IMR-90 (cell line): ENCODE measurements at regions not wholly inside any gene's neighbourhood (a gene's known extent, or its start where the extent isn't known, plus 50 kb on each side); places are given as distances from the start of the nearest gene placed in this dataset.

Source experiments
- ATAC-seq: fragments of 200-7000 bp; cut with Tn5 transposase; 2 replicates; pipeline ENCODE4 v1.9.1; 2020; ENCODE audit warnings: low read depth, mild to moderate bottlenecking, moderate library complexity
- BruUV-seq: library from RNA; stranded (reverse); fragments of 400-500 nt; replicated peaks from 2 replicates; lab custom pipeline; 2021; lab: Mats Ljungman, UMichigan
- CTCF ChIA-PET: fragments of 300-600 bp; formaldehyde crosslinking; extraction: SDS; loops from one replicate; lab custom pipeline; 2021; ENCODE audit warnings: antibody characterized with exemption; lab: Yijun Ruan, JAX
- POLR2A ChIA-PET: fragments of 300-600 bp; sonication (Branson Sonifier 250); formaldehyde crosslinking; loops from one replicate; lab custom pipeline; 2022; ENCODE audit warnings: antibody characterized with exemption; ENCODE audit not compliant: unreplicated experiment; lab: Charles Lee
- DNase-seq: peaks from one replicate; pipeline ENCODE4 v3.0.0; 2013
- H2AFZ ChIP-seq: replicated peaks from 2 replicates; pipeline ENCODE3; 2013; ENCODE audit warnings: low read length, mild to moderate bottlenecking; ENCODE audit not compliant: poor library complexity
- H2AK5ac ChIP-seq: 2 replicates; pipeline ENCODE4 v1.6.1; 2013; ENCODE audit warnings: low read depth, low read length, inconsistent platforms
- H2AK9ac ChIP-seq: replicated peaks from 2 replicates; pipeline ENCODE3; 2013; ENCODE audit warnings: mild to moderate bottlenecking, low read depth, low read length, moderate library complexity; ENCODE audit not compliant: poor library complexity
- H2BK120ac ChIP-seq: 2 replicates; pipeline ENCODE4 v1.6.1; 2013; ENCODE audit warnings: low read depth, low read length, inconsistent platforms
- H2BK15ac ChIP-seq: 3 replicates; pipeline ENCODE4 v1.6.1; 2013; ENCODE audit warnings: low read depth, low read length, inconsistent platforms
- H2BK20ac ChIP-seq: 2 replicates; pipeline ENCODE4 v1.6.1; 2013; ENCODE audit warnings: low read depth, mild to moderate bottlenecking, inconsistent platforms, low read length, moderate library complexity
- H2BK5ac ChIP-seq: 2 replicates; pipeline ENCODE4 v1.6.1; 2013; ENCODE audit warnings: mild to moderate bottlenecking, low read depth, low read length, inconsistent platforms; ENCODE audit not compliant: poor library complexity, severe bottlenecking
- H3K14ac ChIP-seq: replicated peaks from 2 replicates; pipeline ENCODE4 v1.6.1; 2013; ENCODE audit warnings: low read depth, low read length, inconsistent platforms
- H3K18ac ChIP-seq: 2 replicates; pipeline ENCODE4 v1.6.1; 2013; ENCODE audit warnings: low read depth, low read length, control low read depth
- H3K23ac ChIP-seq: 2 replicates; pipeline ENCODE4 v1.6.1; 2013; ENCODE audit warnings: low read depth, low read length, inconsistent platforms
- H3K27ac ChIP-seq: 2 replicates; pipeline ENCODE4 v1.5.1; 2013; ENCODE audit warnings: mild to moderate bottlenecking, control low read depth, low read length; ENCODE audit not compliant: insufficient read depth
- H3K27me3 ChIP-seq: 2 replicates; pipeline ENCODE4 v1.6.1; 2013; ENCODE audit warnings: low read length; ENCODE audit not compliant: control insufficient read depth, insufficient read depth
- H3K36me3 ChIP-seq: 2 replicates; pipeline ENCODE4 v1.6.1; 2013; ENCODE audit warnings: low read length, mixed read lengths; ENCODE audit not compliant: control insufficient read depth, insufficient read depth
- H3K4ac ChIP-seq: 2 replicates; pipeline ENCODE4 v1.6.1; 2013; ENCODE audit warnings: low read depth, low read length, inconsistent platforms
- H3K4me1 ChIP-seq: 2 replicates; pipeline ENCODE4 v1.6.1; 2013; ENCODE audit warnings: low read length, mixed read lengths; ENCODE audit not compliant: control insufficient read depth, insufficient read depth
- H3K4me2 ChIP-seq: 2 replicates; pipeline ENCODE4 v1.6.1; 2013; ENCODE audit warnings: low read depth, mild to moderate bottlenecking, control low read depth, low read length, moderate library complexity
- H3K4me3 ChIP-seq: 2 replicates; pipeline ENCODE4 v1.5.1; 2013; ENCODE audit warnings: low read depth, mild to moderate bottlenecking, control low read depth, low read length, moderate library complexity; ENCODE audit not compliant: insufficient read depth
- H3K56ac ChIP-seq: 2 replicates; pipeline ENCODE4 v1.6.1; 2013; ENCODE audit warnings: low read length, inconsistent platforms; ENCODE audit not compliant: insufficient read depth; ENCODE audit errors: extremely low read depth
- H3K79me1 ChIP-seq, 2 experiments: 2 replicates each; pipeline ENCODE4 v1.6.1; 2013; ENCODE audit warnings: low read length in 2 of 2, inconsistent platforms in 1 of 2, low read depth in 1 of 2
- H3K9ac ChIP-seq: 2 replicates; pipeline ENCODE4 v1.6.1; 2013; ENCODE audit warnings: low read depth, low read length, control low read depth
- H3K9me1 ChIP-seq: 2 replicates; pipeline ENCODE4 v1.6.1; 2013; ENCODE audit warnings: low read length, inconsistent platforms; ENCODE audit not compliant: insufficient read depth
- H3K9me3 ChIP-seq: 2 replicates; pipeline ENCODE4 v1.6.1; 2013; ENCODE audit warnings: low read length; ENCODE audit not compliant: control insufficient read depth, insufficient read depth
- H4K20me1 ChIP-seq: 2 replicates; pipeline ENCODE4 v1.6.1; 2013; ENCODE audit warnings: low read length, inconsistent platforms; ENCODE audit not compliant: insufficient read depth
- H4K5ac ChIP-seq: 2 replicates; pipeline ENCODE4 v1.6.1; 2013; ENCODE audit warnings: mild to moderate bottlenecking, low read depth, low read length, control low read depth
- H4K8ac ChIP-seq, 2 experiments: 2 replicates each; pipeline ENCODE4 v1.6.1; 2013; ENCODE audit warnings: low read depth in 2 of 2, low read length in 2 of 2, control low read depth in 1 of 2, inconsistent platforms in 1 of 2
- H4K91ac ChIP-seq: 2 replicates; pipeline ENCODE4 v1.6.1; 2013; ENCODE audit warnings: low read depth, low read length, inconsistent platforms; ENCODE audit not compliant: insufficient read depth
- BHLHE40 ChIP-seq: fragments of 150-350 bp; IDR thresholded peaks from 2 replicates; pipeline ENCODE4 v1.6.1; 2016; ENCODE audit warnings: mild to moderate bottlenecking, low read depth, low read length
- CEBPB ChIP-seq: IDR thresholded peaks from 2 replicates; pipeline ENCODE4 v1.6.1; 2012; ENCODE audit warnings: low read depth, low read length, improper control_type of control experiment
- CHD1 ChIP-seq: IDR thresholded peaks from 2 replicates; pipeline ENCODE4 v1.6.1; 2012; ENCODE audit warnings: low read depth, low read length, improper control_type of control experiment
- CTCF ChIP-seq: conservative IDR thresholded peaks from 2 replicates; pipeline ENCODE4 v1.5.1; 2012; ENCODE audit warnings: mild to moderate bottlenecking, low read depth, low read length, improper control_type of control experiment
- ELK1 ChIP-seq: fragments of 150-350 bp; IDR thresholded peaks from 2 replicates; pipeline ENCODE4 v1.6.1; 2016; ENCODE audit warnings: low read depth, mild to moderate bottlenecking, low read length, moderate library complexity, borderline replicate concordance
- FOS ChIP-seq: fragments of 150-350 bp; IDR thresholded peaks from 2 replicates; pipeline ENCODE4 v1.6.1; 2016; ENCODE audit warnings: low read depth, low read length
- MAFK ChIP-seq: IDR thresholded peaks from 2 replicates; pipeline ENCODE4 v1.6.1; 2012; ENCODE audit warnings: low read depth, low read length, improper control_type of control experiment
- MAZ ChIP-seq: IDR thresholded peaks from 2 replicates; pipeline ENCODE4 v1.6.1; 2012; ENCODE audit warnings: low read depth, mild to moderate bottlenecking, low read length, improper control_type of control experiment, moderate library complexity, borderline replicate concordance
- MXI1 ChIP-seq: IDR thresholded peaks from 2 replicates; pipeline ENCODE4 v1.6.1; 2012; ENCODE audit warnings: low read depth, mild to moderate bottlenecking, low read length, moderate library complexity, borderline replicate concordance
- NFE2L2 ChIP-seq: fragments of 150-350 bp; IDR thresholded peaks from 2 replicates; pipeline ENCODE4 v1.6.1; 2016; ENCODE audit warnings: low read depth, mild to moderate bottlenecking, low read length
- RAD21 ChIP-seq: IDR thresholded peaks from 2 replicates; pipeline ENCODE4 v1.6.1; 2012; ENCODE audit warnings: low read length, improper control_type of control experiment
- RCOR1 ChIP-seq: IDR thresholded peaks from 2 replicates; pipeline ENCODE4 v1.6.1; 2012; ENCODE audit warnings: mild to moderate bottlenecking, low read length, improper control_type of control experiment; ENCODE audit not compliant: insufficient replicate concordance
- RFX5 ChIP-seq: IDR thresholded peaks from 2 replicates; pipeline ENCODE4 v1.8.0; 2012; ENCODE audit warnings: low read depth, mild to moderate bottlenecking, low read length, moderate library complexity
- SMC3 ChIP-seq: fragments of 150-350 bp; IDR thresholded peaks from 2 replicates; pipeline ENCODE4 v1.6.1; 2016; ENCODE audit warnings: low read depth, mild to moderate bottlenecking, antibody characterized with exemption, low read length, moderate library complexity
- WGBS, 2 experiments: methylation state at CpG; one replicate each; pipeline versions ENCODE4 v1.1.5 to v1.1.7; 2013; ENCODE audit warnings: missing lambda C conversion rate in 2 of 2; ENCODE audit not compliant: insufficient read length in 1 of 2; ENCODE audit errors: extremely low coverage in 2 of 2; 5-methylcytosine and 5-hydroxymethylcytosine counted together
- dilution Hi-C: fragments of 300-500 bp; cut with HindIII; formaldehyde crosslinking; loops from one replicate; pipeline ENCODE4 v1.14.3; 2018; ENCODE audit warnings: low sequenced_read_pairs; ENCODE audit not compliant: unreplicated experiment
- in situ Hi-C: fragments of 300-500 bp; cut with MboI; formaldehyde crosslinking; loops from 3 replicates; pipeline ENCODE4 v1.14.3; 2019; ENCODE audit warnings: low sequenced_read_pairs, inconsistent platforms, mixed read lengths
- intact Hi-C: fragments of 100-400 bp; cut with micrococcal nuclease; formaldehyde crosslinking; loops from 2 replicates; pipeline ENCODE4 v1.10.0; 2022
- TF ChIP-seq, protein P1 (sequence below): fragments of 150-350 bp; IDR thresholded peaks from 2 replicates; pipeline ENCODE4 v1.6.1; 2017; ENCODE audit warnings: mild to moderate bottlenecking, antibody characterized with exemption, low read length, low read depth

DNA sequence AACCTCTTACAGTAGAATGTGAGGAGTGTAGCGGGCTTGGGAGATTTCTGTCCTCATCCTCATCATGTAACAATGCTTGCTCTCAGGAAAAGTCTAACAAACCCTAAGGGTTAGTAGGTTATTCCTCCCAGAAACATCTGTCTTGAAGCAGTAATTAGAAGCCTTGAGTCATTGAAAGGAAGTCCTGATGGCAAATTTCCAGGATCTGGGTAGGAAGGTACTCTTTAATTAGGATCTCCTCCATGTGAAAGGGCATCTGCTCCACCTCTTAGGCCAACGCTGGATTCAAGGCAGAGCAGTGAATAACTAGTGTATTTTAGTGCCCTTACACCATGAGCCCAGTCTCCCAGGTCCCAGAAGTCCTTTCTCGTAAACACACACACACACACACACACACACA is 106.6 kb upstream of the BARHL2 start:
- in situ Hi-C loops (no loop called here), dilution Hi-C loops (no loop called here), intact Hi-C loops (no loop called here)
- no peak overlapping the region for H3K4me2 ChIP-seq
- H3K9me3 ChIP-seq, result no peaks in the 10 kb centered on the region
- no peak overlapping the region for H2AK5ac ChIP-seq
- H4K20me1 ChIP-seq, result no peaks in the 10 kb centered on the region
- H3K9ac ChIP-seq, result no peak overlapping the region
- no peak overlapping the region for H3K4me3 ChIP-seq
- H3K27ac ChIP-seq, result no peak overlapping the region
- no TSS peak for BruUV-seq
- H3K36me3 ChIP-seq, result no peaks in the 10 kb centered on the region
- H3K4ac ChIP-seq, result no peak overlapping the region
- no peak overlapping the region for H2BK20ac ChIP-seq
- H3K23ac ChIP-seq, result no peak overlapping the region
- ChIA-PET POLR2A (no interaction called here), CTCF (no interaction called here)
- H2BK120ac ChIP-seq, result no peak overlapping the region
- no peaks in the 10 kb centered on the region for H3K79me1 ChIP-seq
- ATAC-seq (no peak), DNase-seq (no peak)
- WGBS, 2 experiments, result no CpG with 5 or more reads among the region's 3 CpGs
- no peak overlapping the region for H4K5ac ChIP-seq
- no peaks in the 10 kb centered on the region for H3K9me1 ChIP-seq
- no peak overlapping the region for H2BK15ac ChIP-seq
- no peak overlapping the region for H3K56ac ChIP-seq
- H3K4me1 ChIP-seq, result no peaks in the 10 kb centered on the region
- no peak overlapping the region for H2BK5ac ChIP-seq
- no peak overlapping the region for H3K18ac ChIP-seq
- no peak overlapping the region for H2AK9ac ChIP-seq
- H4K91ac ChIP-seq, result no peak overlapping the region
- no peak for TF ChIP-seq ELK1
- TF ChIP-seq MAZ, result no peak
- no peak for TF ChIP-seq RCOR1
- no peak for TF ChIP-seq RAD21
- no peak for TF ChIP-seq SMC3
- TF ChIP-seq CHD1, result no peak
- no peak for TF ChIP-seq MAFK
- no peak for TF ChIP-seq BHLHE40
- no peak for TF ChIP-seq CTCF
- no peak for TF ChIP-seq FOS
- TF ChIP-seq, protein P1, sequence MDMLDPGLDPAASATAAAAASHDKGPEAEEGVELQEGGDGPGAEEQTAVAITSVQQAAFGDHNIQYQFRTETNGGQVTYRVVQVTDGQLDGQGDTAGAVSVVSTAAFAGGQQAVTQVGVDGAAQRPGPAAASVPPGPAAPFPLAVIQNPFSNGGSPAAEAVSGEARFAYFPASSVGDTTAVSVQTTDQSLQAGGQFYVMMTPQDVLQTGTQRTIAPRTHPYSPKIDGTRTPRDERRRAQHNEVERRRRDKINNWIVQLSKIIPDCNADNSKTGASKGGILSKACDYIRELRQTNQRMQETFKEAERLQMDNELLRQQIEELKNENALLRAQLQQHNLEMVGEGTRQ, result no peak
- no peak for TF ChIP-seq CEBPB
- no peak for TF ChIP-seq MXI1
- no peak for TF ChIP-seq NFE2L2
- TF ChIP-seq RFX5, result no peak
- no peak overlapping the region for H3K14ac ChIP-seq
- H4K8ac ChIP-seq, result no peak overlapping the region
- no peaks in the 10 kb centered on the region; the same call in 1 of the 2 replicates for H3K27me3 ChIP-seq
- no peak overlapping the region for H2AFZ ChIP-seq
